IMR-90 (cell line): ENCODE measurements at regions not wholly inside any gene's neighbourhood (a gene's known extent, or its start where the extent isn't known, plus 50 kb on each side); places are given as distances from the start of the nearest gene placed in this dataset.

ENCODE experiments used
- ATAC-seq: fragments of 200-7000 bp; cut with Tn5 transposase; 2 replicates; pipeline ENCODE4 v1.9.1; 2020; ENCODE audit warnings: low read depth, mild to moderate bottlenecking, moderate library complexity
- BruUV-seq: library from RNA; stranded (reverse); fragments of 400-500 nt; replicated peaks from 2 replicates; lab custom pipeline; 2021; lab: Mats Ljungman, UMichigan
- CTCF ChIA-PET: fragments of 300-600 bp; formaldehyde crosslinking; extraction: SDS; loops from one replicate; lab custom pipeline; 2021; ENCODE audit warnings: antibody characterized with exemption; lab: Yijun Ruan, JAX
- POLR2A ChIA-PET: fragments of 300-600 bp; sonication (Branson Sonifier 250); formaldehyde crosslinking; loops from one replicate; lab custom pipeline; 2022; ENCODE audit warnings: antibody characterized with exemption; ENCODE audit not compliant: unreplicated experiment; lab: Charles Lee
- DNase-seq: peaks from one replicate; pipeline ENCODE4 v3.0.0; 2013
- H2AFZ ChIP-seq: replicated peaks from 2 replicates; pipeline ENCODE3; 2013; ENCODE audit warnings: low read length, mild to moderate bottlenecking; ENCODE audit not compliant: poor library complexity
- H2AK5ac ChIP-seq: 2 replicates; pipeline ENCODE4 v1.6.1; 2013; ENCODE audit warnings: low read depth, low read length, inconsistent platforms
- H2AK9ac ChIP-seq: replicated peaks from 2 replicates; pipeline ENCODE3; 2013; ENCODE audit warnings: mild to moderate bottlenecking, low read depth, low read length, moderate library complexity; ENCODE audit not compliant: poor library complexity
- H2BK120ac ChIP-seq: 2 replicates; pipeline ENCODE4 v1.6.1; 2013; ENCODE audit warnings: low read depth, low read length, inconsistent platforms
- H2BK15ac ChIP-seq: 3 replicates; pipeline ENCODE4 v1.6.1; 2013; ENCODE audit warnings: low read depth, low read length, inconsistent platforms
- H2BK20ac ChIP-seq: 2 replicates; pipeline ENCODE4 v1.6.1; 2013; ENCODE audit warnings: low read depth, mild to moderate bottlenecking, inconsistent platforms, low read length, moderate library complexity
- H2BK5ac ChIP-seq: 2 replicates; pipeline ENCODE4 v1.6.1; 2013; ENCODE audit warnings: mild to moderate bottlenecking, low read depth, low read length, inconsistent platforms; ENCODE audit not compliant: poor library complexity, severe bottlenecking
- H3K14ac ChIP-seq: replicated peaks from 2 replicates; pipeline ENCODE4 v1.6.1; 2013; ENCODE audit warnings: low read depth, low read length, inconsistent platforms
- H3K18ac ChIP-seq: 2 replicates; pipeline ENCODE4 v1.6.1; 2013; ENCODE audit warnings: low read depth, low read length, control low read depth
- H3K23ac ChIP-seq: 2 replicates; pipeline ENCODE4 v1.6.1; 2013; ENCODE audit warnings: low read depth, low read length, inconsistent platforms
- H3K27ac ChIP-seq: 2 replicates; pipeline ENCODE4 v1.5.1; 2013; ENCODE audit warnings: mild to moderate bottlenecking, control low read depth, low read length; ENCODE audit not compliant: insufficient read depth
- H3K27me3 ChIP-seq: 2 replicates; pipeline ENCODE4 v1.6.1; 2013; ENCODE audit warnings: low read length; ENCODE audit not compliant: control insufficient read depth, insufficient read depth
- H3K36me3 ChIP-seq: 2 replicates; pipeline ENCODE4 v1.6.1; 2013; ENCODE audit warnings: low read length, mixed read lengths; ENCODE audit not compliant: control insufficient read depth, insufficient read depth
- H3K4ac ChIP-seq: 2 replicates; pipeline ENCODE4 v1.6.1; 2013; ENCODE audit warnings: low read depth, low read length, inconsistent platforms
- H3K4me1 ChIP-seq: 2 replicates; pipeline ENCODE4 v1.6.1; 2013; ENCODE audit warnings: low read length, mixed read lengths; ENCODE audit not compliant: control insufficient read depth, insufficient read depth
- H3K4me2 ChIP-seq: 2 replicates; pipeline ENCODE4 v1.6.1; 2013; ENCODE audit warnings: low read depth, mild to moderate bottlenecking, control low read depth, low read length, moderate library complexity
- H3K4me3 ChIP-seq: 2 replicates; pipeline ENCODE4 v1.5.1; 2013; ENCODE audit warnings: low read depth, mild to moderate bottlenecking, control low read depth, low read length, moderate library complexity; ENCODE audit not compliant: insufficient read depth
- H3K56ac ChIP-seq: 2 replicates; pipeline ENCODE4 v1.6.1; 2013; ENCODE audit warnings: low read length, inconsistent platforms; ENCODE audit not compliant: insufficient read depth; ENCODE audit errors: extremely low read depth
- H3K79me1 ChIP-seq, 2 experiments: 2 replicates each; pipeline ENCODE4 v1.6.1; 2013; ENCODE audit warnings: low read length in 2 of 2, inconsistent platforms in 1 of 2, low read depth in 1 of 2
- H3K9ac ChIP-seq: 2 replicates; pipeline ENCODE4 v1.6.1; 2013; ENCODE audit warnings: low read depth, low read length, control low read depth
- H3K9me1 ChIP-seq: 2 replicates; pipeline ENCODE4 v1.6.1; 2013; ENCODE audit warnings: low read length, inconsistent platforms; ENCODE audit not compliant: insufficient read depth
- H3K9me3 ChIP-seq: 2 replicates; pipeline ENCODE4 v1.6.1; 2013; ENCODE audit warnings: low read length; ENCODE audit not compliant: control insufficient read depth, insufficient read depth
- H4K20me1 ChIP-seq: 2 replicates; pipeline ENCODE4 v1.6.1; 2013; ENCODE audit warnings: low read length, inconsistent platforms; ENCODE audit not compliant: insufficient read depth
- H4K5ac ChIP-seq: 2 replicates; pipeline ENCODE4 v1.6.1; 2013; ENCODE audit warnings: mild to moderate bottlenecking, low read depth, low read length, control low read depth
- H4K8ac ChIP-seq, 2 experiments: 2 replicates each; pipeline ENCODE4 v1.6.1; 2013; ENCODE audit warnings: low read depth in 2 of 2, low read length in 2 of 2, control low read depth in 1 of 2, inconsistent platforms in 1 of 2
- H4K91ac ChIP-seq: 2 replicates; pipeline ENCODE4 v1.6.1; 2013; ENCODE audit warnings: low read depth, low read length, inconsistent platforms; ENCODE audit not compliant: insufficient read depth
- CEBPB ChIP-seq: IDR thresholded peaks from 2 replicates; pipeline ENCODE4 v1.6.1; 2012; ENCODE audit warnings: low read depth, low read length, improper control_type of control experiment
- CHD1 ChIP-seq: IDR thresholded peaks from 2 replicates; pipeline ENCODE4 v1.6.1; 2012; ENCODE audit warnings: low read depth, low read length, improper control_type of control experiment
- MAFK ChIP-seq: IDR thresholded peaks from 2 replicates; pipeline ENCODE4 v1.6.1; 2012; ENCODE audit warnings: low read depth, low read length, improper control_type of control experiment
- POLR2A ChIP-seq: IDR thresholded peaks from 2 replicates; pipeline ENCODE4 v1.6.1; 2012; ENCODE audit warnings: mild to moderate bottlenecking, low read depth, low read length
- RFX5 ChIP-seq: IDR thresholded peaks from 2 replicates; pipeline ENCODE4 v1.8.0; 2012; ENCODE audit warnings: low read depth, mild to moderate bottlenecking, low read length, moderate library complexity
- SMC3 ChIP-seq: fragments of 150-350 bp; IDR thresholded peaks from 2 replicates; pipeline ENCODE4 v1.6.1; 2016; ENCODE audit warnings: low read depth, mild to moderate bottlenecking, antibody characterized with exemption, low read length, moderate library complexity
- WGBS, 2 experiments: methylation state at CpG; one replicate each; pipeline versions ENCODE4 v1.1.5 to v1.1.7; 2013; ENCODE audit warnings: missing lambda C conversion rate in 2 of 2; ENCODE audit not compliant: insufficient read length in 1 of 2; ENCODE audit errors: extremely low coverage in 2 of 2; 5-methylcytosine and 5-hydroxymethylcytosine counted together
- dilution Hi-C: fragments of 300-500 bp; cut with HindIII; formaldehyde crosslinking; loops from one replicate; pipeline ENCODE4 v1.14.3; 2018; ENCODE audit warnings: low sequenced_read_pairs; ENCODE audit not compliant: unreplicated experiment
- in situ Hi-C: fragments of 300-500 bp; cut with MboI; formaldehyde crosslinking; loops from 3 replicates; pipeline ENCODE4 v1.14.3; 2019; ENCODE audit warnings: low sequenced_read_pairs, inconsistent platforms, mixed read lengths
- intact Hi-C: fragments of 100-400 bp; cut with micrococcal nuclease; formaldehyde crosslinking; loops from 2 replicates; pipeline ENCODE4 v1.10.0; 2022
- TF ChIP-seq, protein P1 (sequence below): fragments of 150-350 bp; IDR thresholded peaks from 2 replicates; pipeline ENCODE4 v1.6.1; 2016; ENCODE audit warnings: low read depth, mild to moderate bottlenecking, low read length, moderate library complexity, borderline replicate concordance

- Histone ChIP-seq H3K36me3 (no peaks in the 10 kb centered on the region), H3K4me1 (no peaks in the 10 kb centered on the region), H3K4ac (no peak overlapping the region), H2AFZ (no peak overlapping the region), H3K27me3 (no peaks in the 10 kb centered on the region), H3K9me1 (no peaks in the 10 kb centered on the region), H2BK15ac (no peak overlapping the region), H2BK120ac (no peak overlapping the region), H2AK9ac (no peak overlapping the region), H4K5ac (no peak overlapping the region), H3K14ac (no peak overlapping the region), H2BK5ac (no peak overlapping the region), H2AK5ac (no peak overlapping the region), H3K4me3 (no peak overlapping the region), H3K56ac (no peak overlapping the region), H4K20me1 (no peaks in the 10 kb centered on the region), H3K27ac (no peak overlapping the region), H3K9ac (no peak overlapping the region), H3K79me1 (no peaks in the 10 kb centered on the region), H3K4me2 (no peak overlapping the region), H3K9me3 (no peaks in the 10 kb centered on the region), H2BK20ac (no peak overlapping the region), H3K23ac (no peak overlapping the region), H4K8ac (no peak overlapping the region), H3K18ac (no peak overlapping the region), H4K91ac (no peak overlapping the region)
- in situ Hi-C loops: no loop called here
- DNase-seq (peak; percentile 72), ATAC-seq (peak; percentile 80)
- TF ChIP-seq CEBPB (no peak), CHD1 (no peak), MAFK (no peak), POLR2A (no peak), RFX5 (no peak), SMC3 (no peak)
- TF ChIP-seq, protein P1, sequence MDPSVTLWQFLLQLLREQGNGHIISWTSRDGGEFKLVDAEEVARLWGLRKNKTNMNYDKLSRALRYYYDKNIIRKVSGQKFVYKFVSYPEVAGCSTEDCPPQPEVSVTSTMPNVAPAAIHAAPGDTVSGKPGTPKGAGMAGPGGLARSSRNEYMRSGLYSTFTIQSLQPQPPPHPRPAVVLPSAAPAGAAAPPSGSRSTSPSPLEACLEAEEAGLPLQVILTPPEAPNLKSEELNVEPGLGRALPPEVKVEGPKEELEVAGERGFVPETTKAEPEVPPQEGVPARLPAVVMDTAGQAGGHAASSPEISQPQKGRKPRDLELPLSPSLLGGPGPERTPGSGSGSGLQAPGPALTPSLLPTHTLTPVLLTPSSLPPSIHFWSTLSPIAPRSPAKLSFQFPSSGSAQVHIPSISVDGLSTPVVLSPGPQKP: no peak
- no TSS peak for BruUV-seq
- ChIA-PET CTCF (interaction anchor here (0.5 kb wide), 1 partner anchor 37 kb away, joined by 3 read pairs; no protein-coding TSS in a partner anchor), POLR2A (no interaction called here)
- intact Hi-C loops: no loop called here
- dilution Hi-C loops: no loop called here
- no CpG with 5 or more reads among the region's 2 CpGs for WGBS, 2 experiments
Observed at GRCh38 chr3:161171113-161171512, 50.0 kb upstream of the NMD3 start.
